Panc1 (cell line): ENCODE measurements at regions not wholly inside any gene's neighbourhood (a gene's known extent, or its start where the extent isn't known, plus 50 kb on each side); places are given as distances from the start of the nearest gene placed in this dataset.

ENCODE experiments used
- ATAC-seq: fragments of 200-7000 bp; cut with Tn5 transposase; 2 replicates; pipeline ENCODE4 v1.9.1; 2020; ENCODE audit warnings: mild to moderate bottlenecking, moderate library complexity
- BruUV-seq: library from RNA; stranded (reverse); fragments of 400-500 nt; replicated peaks from 2 replicates; lab custom pipeline; 2021; lab: Mats Ljungman, UMichigan
- CTCF ChIA-PET: fragments of 300-600 bp; sonication (Branson Sonifier 250); formaldehyde crosslinking; loops from one replicate; lab custom pipeline; 2022; ENCODE audit warnings: antibody characterized with exemption; lab: Charles Lee
- POLR2A ChIA-PET: fragments of 300-600 bp; sonication (Branson Sonifier 250); formaldehyde crosslinking; loops from one replicate; lab custom pipeline; 2022; ENCODE audit warnings: antibody characterized with exemption; lab: Charles Lee
- DNase-seq: peaks from one replicate; pipeline ENCODE4 v3.0.0-alpha.2; 2010; ENCODE audit warnings: low read depth, low spot score
- H3K27ac ChIP-seq: 2 replicates; pipeline ENCODE4 v1.5.1; 2011; ENCODE audit warnings: mild to moderate bottlenecking, low read length, inconsistent platforms
- H3K27me3 ChIP-seq: fragments of 200-500 bp; sonication (Bioruptor generic); 2 replicates; pipeline ENCODE4 v1.6.0; 2014; ENCODE audit warnings: low read length, inconsistent platforms; ENCODE audit not compliant: control insufficient read depth, insufficient read depth
- H3K36me3 ChIP-seq: fragments of 200-500 bp; sonication (Bioruptor generic); 2 replicates; pipeline ENCODE4 v1.5.1; 2014; ENCODE audit warnings: inconsistent platforms, mild to moderate bottlenecking, low read length, moderate library complexity; ENCODE audit not compliant: control insufficient read depth, insufficient read depth
- H3K4me1 ChIP-seq: 2 replicates; pipeline ENCODE4 v1.5.1; 2011; ENCODE audit warnings: inconsistent platforms, mild to moderate bottlenecking, low read length, moderate library complexity; ENCODE audit not compliant: control insufficient read depth, insufficient read depth
- H3K4me3 ChIP-seq, 2 experiments: 2 replicates each; pipeline ENCODE4 v1.5.1; 2011 to 2012; ENCODE audit warnings: low read depth in 2 of 2, low read length in 2 of 2, mild to moderate bottlenecking in 2 of 2, inconsistent platforms in 1 of 2, moderate library complexity in 1 of 2
- H3K9me3 ChIP-seq: fragments of 200-500 bp; sonication (Bioruptor generic); 2 replicates; pipeline ENCODE4 v1.5.1; 2014; ENCODE audit warnings: low read depth, mild to moderate bottlenecking, inconsistent platforms, low read length, moderate library complexity; ENCODE audit not compliant: control insufficient read depth, insufficient read depth
- CTCF ChIP-seq: fragments of 450-650 bp; IDR thresholded peaks from 2 replicates; pipeline ENCODE4 v1.5.1; 2017; ENCODE audit warnings: mild to moderate bottlenecking
- POLR2AphosphoS5 ChIP-seq: IDR thresholded peaks from 2 replicates; pipeline ENCODE4 v1.6.1; 2012; ENCODE audit warnings: mild to moderate bottlenecking, low read depth, low read length, moderate library complexity
- REST ChIP-seq, 2 experiments: IDR thresholded peaks; 2 replicates each; pipeline ENCODE4 v1.6.1; 2011 to 2012; ENCODE audit warnings: low read depth in 2 of 2, control low read depth in 1 of 2, low read length in 1 of 2, mild to moderate bottlenecking in 1 of 2, moderate library complexity in 1 of 2; ENCODE audit not compliant: insufficient read depth in 1 of 2
- SIN3A ChIP-seq: IDR thresholded peaks from 2 replicates; pipeline ENCODE4 v1.6.1; 2012; ENCODE audit warnings: low read depth, mild to moderate bottlenecking, low read length, moderate library complexity, borderline replicate concordance; ENCODE audit not compliant: insufficient read depth
- TCF7L2 ChIP-seq: IDR thresholded peaks from 2 replicates; pipeline ENCODE4 v1.6.1; 2011; ENCODE audit warnings: mild to moderate bottlenecking, low read depth, low read length, inconsistent platforms
- in situ Hi-C: cut with HindIII; loops from 2 replicates; pipeline ENCODE4 v1.10.0; 2016; ENCODE audit warnings: low sequenced_read_pairs, low pct_unique_long_range_greater_than_20kb
- intact Hi-C: fragments of 100-400 bp; cut with micrococcal nuclease; formaldehyde crosslinking; loops from one replicate; pipeline ENCODE4 v1.10.0; 2022; ENCODE audit not compliant: unreplicated experiment

- Histone ChIP-seq H3K27ac (no peak overlapping the region), H3K4me3 (no peak overlapping the region), H3K9me3 (no peaks in the 10 kb centered on the region), H3K36me3 (no peaks in the 10 kb centered on the region), H3K27me3 (no peaks in the 10 kb centered on the region), H3K4me1 (no peaks in the 10 kb centered on the region)
- TF ChIP-seq CTCF (no peak), POLR2AphosphoS5 (no peak), SIN3A (no peak), TCF7L2 (no peak), REST (IDR thresholded peaks at IDR 0.05; ENCODE audit: insufficient read depth in 1 of 2, low read depth in 2 of 2, low read length in 1 of 2) (no peak)
- ATAC-seq = no peak
- DNase-seq = no peak
- intact Hi-C loops = no loop called here
- in situ Hi-C loops = no loop called here
- no TSS peak for BruUV-seq
- CTCF ChIA-PET = no interaction called here
- POLR2A ChIA-PET = no interaction called here
These were observed 695.9 kb downstream of the NSUN3 start for GRCh38 chr3:94758751-94759150.

GRCh38 chr3:94772402-94772801, 709.5 kb downstream of the NSUN3 start:
- TF ChIP-seq TCF7L2 (no peak), REST (IDR thresholded peaks at IDR 0.05; ENCODE audit: insufficient read depth in 1 of 2, low read depth in 2 of 2, low read length in 1 of 2) (no peak), CTCF (no peak), POLR2AphosphoS5 (no peak)
- intact Hi-C loops (no loop called here), in situ Hi-C loops (no loop called here)
- ChIA-PET POLR2A (no interaction called here), CTCF (no interaction called here)
- no peaks in the 10 kb centered on the region; the same call in 1 of the 2 replicates for H3K9me3 ChIP-seq
- ATAC-seq = no peak
- BruUV-seq = no TSS peak
- no peaks in the 10 kb centered on the region for H3K27me3 ChIP-seq
- H3K36me3 ChIP-seq = no peaks in the 10 kb centered on the region
- no peak for DNase-seq
- H3K27ac ChIP-seq = no peak overlapping the region
- H3K4me3 ChIP-seq = no peak overlapping the region
- H3K4me1 ChIP-seq = no peaks in the 10 kb centered on the region
